ENCODE measurements at regions not wholly inside any gene's neighbourhood (a gene's known extent, or its start where the extent isn't known, plus 50 kb on each side); places are given as distances from the start of the nearest gene placed in this dataset.

GRCh38 chr2:228675646-228676045 lies 494.2 kb upstream of the SPHKAP start:
- Histone ChIP-seq H3K4me1 (ENCODE audit: control insufficient read depth, insufficient read depth, low read length) (peaks cover 34% of the 10 kb centered on the region), H3K36me3 (ENCODE audit: control insufficient read depth, insufficient read depth, low read length, severe bottlenecking) (no peaks in the 10 kb centered on the region), H3K4me3 (ENCODE audit: low read length) (no peak overlapping the region), H3K9me3 (ENCODE audit: control insufficient read depth, low read length) (no peaks in the 10 kb centered on the region), H3K27me3 (replicated peaks; ENCODE audit: control insufficient read depth, insufficient read depth, low read length) (no peaks in the 10 kb centered on the region), H3K9ac (ENCODE audit: low read length) (no peak overlapping the region)
- peak; percentile 78 for DNase-seq (ENCODE audit: low read depth)

GRCh38 chr2:228675091-228675490 lies 493.6 kb upstream of the SPHKAP start:
- no peak overlapping the region for H3K9ac ChIP-seq (ENCODE audit: low read length)
- no peaks in the 10 kb centered on the region for H3K27me3 ChIP-seq (replicated peaks; ENCODE audit: control insufficient read depth, insufficient read depth, low read length)
- H3K9me3 ChIP-seq (ENCODE audit: control insufficient read depth, low read length): no peaks in the 10 kb centered on the region
- peaks cover 36% of the 10 kb centered on the region for H3K4me1 ChIP-seq (ENCODE audit: control insufficient read depth, insufficient read depth, low read length)
- DNase-seq (ENCODE audit: low read depth): peak; percentile 89
- H3K4me3 ChIP-seq (ENCODE audit: low read length): no peak overlapping the region
- no peaks in the 10 kb centered on the region for H3K36me3 ChIP-seq (ENCODE audit: control insufficient read depth, insufficient read depth, low read length, severe bottlenecking)

- Histone ChIP-seq H3K9ac (ENCODE audit: low read length) (no peak overlapping the region), H3K9me3 (ENCODE audit: control insufficient read depth, low read length) (no peaks in the 10 kb centered on the region), H3K4me3 (ENCODE audit: low read length) (no peak overlapping the region), H3K36me3 (ENCODE audit: control insufficient read depth, insufficient read depth, low read length, severe bottlenecking) (no peaks in the 10 kb centered on the region), H3K4me1 (ENCODE audit: control insufficient read depth, insufficient read depth, low read length) (peaks cover 42% of the 10 kb centered on the region), H3K27me3 (replicated peaks; ENCODE audit: control insufficient read depth, insufficient read depth, low read length) (no peaks in the 10 kb centered on the region)
- DNase-seq (ENCODE audit: low read depth): no peak
These were observed 492.5 kb upstream of the SPHKAP start for GRCh38 chr2:228673876-228674554.

GRCh38 chr2:228669690-228670089 lies 488.2 kb upstream of the SPHKAP start:
- DNase-seq (ENCODE audit: low read depth): no peak
- Histone ChIP-seq H3K4me1 (ENCODE audit: control insufficient read depth, insufficient read depth, low read length) (peaks cover 19% of the 10 kb centered on the region), H3K27me3 (replicated peaks; ENCODE audit: control insufficient read depth, insufficient read depth, low read length) (no peaks in the 10 kb centered on the region), H3K9me3 (ENCODE audit: control insufficient read depth, low read length) (no peaks in the 10 kb centered on the region), H3K9ac (ENCODE audit: low read length) (no peak overlapping the region), H3K4me3 (ENCODE audit: low read length) (no peak overlapping the region), H3K36me3 (ENCODE audit: control insufficient read depth, insufficient read depth, low read length, severe bottlenecking) (no peaks in the 10 kb centered on the region)

- no peak for DNase-seq (ENCODE audit: low read depth)
- Histone ChIP-seq H3K27me3 (replicated peaks; ENCODE audit: control insufficient read depth, insufficient read depth, low read length) (no peaks in the 10 kb centered on the region), H3K9ac (ENCODE audit: low read length) (no peak overlapping the region), H3K4me3 (ENCODE audit: low read length) (no peak overlapping the region), H3K9me3 (ENCODE audit: control insufficient read depth, low read length) (no peaks in the 10 kb centered on the region), H3K4me1 (ENCODE audit: control insufficient read depth, insufficient read depth, low read length) (peaks cover 7% of the 10 kb centered on the region), H3K36me3 (ENCODE audit: control insufficient read depth, insufficient read depth, low read length, severe bottlenecking) (no peaks in the 10 kb centered on the region)
These were observed 483.7 kb upstream of the SPHKAP start for GRCh38 chr2:228665232-228665631.

- peaks cover 7% of the 10 kb centered on the region for H3K4me1 ChIP-seq (ENCODE audit: control insufficient read depth, insufficient read depth, low read length)
- no peaks in the 10 kb centered on the region for H3K36me3 ChIP-seq (ENCODE audit: control insufficient read depth, insufficient read depth, low read length, severe bottlenecking)
- H3K9ac ChIP-seq (ENCODE audit: low read length): no peak overlapping the region
- no peaks in the 10 kb centered on the region for H3K9me3 ChIP-seq (ENCODE audit: control insufficient read depth, low read length)
- H3K4me3 ChIP-seq (ENCODE audit: low read length): no peak overlapping the region
- peak; percentile 87 for DNase-seq (ENCODE audit: low read depth)
- H3K27me3 ChIP-seq (replicated peaks; ENCODE audit: control insufficient read depth, insufficient read depth, low read length): no peaks in the 10 kb centered on the region
These were observed 477.5 kb upstream of the SPHKAP start for GRCh38 chr2:228658998-228659397.

GRCh38 chr2:228657807-228658402 lies 476.4 kb upstream of the SPHKAP start:
- Histone ChIP-seq H3K4me1 (ENCODE audit: control insufficient read depth, insufficient read depth, low read length) (peaks cover 7% of the 10 kb centered on the region), H3K36me3 (ENCODE audit: control insufficient read depth, insufficient read depth, low read length, severe bottlenecking) (no peaks in the 10 kb centered on the region), H3K4me3 (ENCODE audit: low read length) (no peak overlapping the region), H3K9me3 (ENCODE audit: control insufficient read depth, low read length) (no peaks in the 10 kb centered on the region), H3K9ac (ENCODE audit: low read length) (no peak overlapping the region), H3K27me3 (replicated peaks; ENCODE audit: control insufficient read depth, insufficient read depth, low read length) (no peaks in the 10 kb centered on the region)
- DNase-seq (ENCODE audit: low read depth): peak; percentile 74

GRCh38 chr2:228655331-228655730 lies 473.8 kb upstream of the SPHKAP start:
- Histone ChIP-seq H3K9ac (ENCODE audit: low read length) (no peak overlapping the region), H3K36me3 (ENCODE audit: control insufficient read depth, insufficient read depth, low read length, severe bottlenecking) (no peaks in the 10 kb centered on the region), H3K9me3 (ENCODE audit: control insufficient read depth, low read length) (no peaks in the 10 kb centered on the region), H3K4me1 (ENCODE audit: control insufficient read depth, insufficient read depth, low read length) (peaks cover 13% of the 10 kb centered on the region), H3K4me3 (ENCODE audit: low read length) (no peak overlapping the region), H3K27me3 (replicated peaks; ENCODE audit: control insufficient read depth, insufficient read depth, low read length) (no peaks in the 10 kb centered on the region)
- DNase-seq (ENCODE audit: low read depth): no peak

GRCh38 chr2:228654707-228655106 lies 473.2 kb upstream of the SPHKAP start:
- Histone ChIP-seq H3K4me3 (ENCODE audit: low read length) (no peak overlapping the region), H3K4me1 (ENCODE audit: control insufficient read depth, insufficient read depth, low read length) (peaks cover 13% of the 10 kb centered on the region), H3K27me3 (replicated peaks; ENCODE audit: control insufficient read depth, insufficient read depth, low read length) (no peaks in the 10 kb centered on the region), H3K9ac (ENCODE audit: low read length) (no peak overlapping the region), H3K9me3 (ENCODE audit: control insufficient read depth, low read length) (no peaks in the 10 kb centered on the region), H3K36me3 (ENCODE audit: control insufficient read depth, insufficient read depth, low read length, severe bottlenecking) (no peaks in the 10 kb centered on the region)
- DNase-seq (ENCODE audit: low read depth): no peak

- H3K4me3 ChIP-seq (ENCODE audit: low read length): no peak overlapping the region
- H3K9ac ChIP-seq (ENCODE audit: low read length): no peak overlapping the region
- no peak for DNase-seq (ENCODE audit: low read depth)
- no peaks in the 10 kb centered on the region for H3K36me3 ChIP-seq (ENCODE audit: control insufficient read depth, insufficient read depth, low read length, severe bottlenecking)
- peaks cover 9% of the 10 kb centered on the region for H3K4me1 ChIP-seq (ENCODE audit: control insufficient read depth, insufficient read depth, low read length)
- no peaks in the 10 kb centered on the region for H3K9me3 ChIP-seq (ENCODE audit: control insufficient read depth, low read length)
- H3K27me3 ChIP-seq (replicated peaks; ENCODE audit: control insufficient read depth, insufficient read depth, low read length): no peaks in the 10 kb centered on the region
These were observed 472.4 kb upstream of the SPHKAP start for GRCh38 chr2:228653884-228654283.

GRCh38 chr2:228652366-228652765 lies 470.9 kb upstream of the SPHKAP start:
- Histone ChIP-seq H3K4me3 (ENCODE audit: low read length) (no peak overlapping the region), H3K4me1 (ENCODE audit: control insufficient read depth, insufficient read depth, low read length) (peaks cover 6% of the 10 kb centered on the region), H3K9ac (ENCODE audit: low read length) (no peak overlapping the region), H3K9me3 (ENCODE audit: control insufficient read depth, low read length) (no peaks in the 10 kb centered on the region), H3K36me3 (ENCODE audit: control insufficient read depth, insufficient read depth, low read length, severe bottlenecking) (no peaks in the 10 kb centered on the region), H3K27me3 (replicated peaks; ENCODE audit: control insufficient read depth, insufficient read depth, low read length) (no peaks in the 10 kb centered on the region)
- DNase-seq (ENCODE audit: low read depth): peak; percentile 46

- H3K9me3 ChIP-seq (ENCODE audit: control insufficient read depth, low read length): no peaks in the 10 kb centered on the region
- H3K4me3 ChIP-seq (ENCODE audit: low read length): no peak overlapping the region
- H3K27me3 ChIP-seq (replicated peaks; ENCODE audit: control insufficient read depth, insufficient read depth, low read length): no peaks in the 10 kb centered on the region
- peaks cover 6% of the 10 kb centered on the region for H3K4me1 ChIP-seq (ENCODE audit: control insufficient read depth, insufficient read depth, low read length)
- H3K36me3 ChIP-seq (ENCODE audit: control insufficient read depth, insufficient read depth, low read length, severe bottlenecking): no peaks in the 10 kb centered on the region
- DNase-seq (ENCODE audit: low read depth): no peak
- H3K9ac ChIP-seq (ENCODE audit: low read length): no peak overlapping the region
These were observed 468.4 kb upstream of the SPHKAP start for GRCh38 chr2:228649876-228650275.
